BJ (cell line): ENCODE measurements at regions not wholly inside any gene's neighbourhood (a gene's known extent, or its start where the extent isn't known, plus 50 kb on each side); places are given as distances from the start of the nearest gene placed in this dataset.
"Not testable (repeated sequence)": the region's sequence is repeated elsewhere in the genome, so short reads cannot be mapped to it uniquely, and the experiment has no call there.

Experiments used
- CTCF ChIA-PET: fragments of 350-600 bp; formaldehyde crosslinking; extraction: SDS; loops from one replicate; lab custom pipeline; 2021; ENCODE audit warnings: antibody characterized with exemption, inconsistent platforms; lab: Yijun Ruan, JAX
- POLR2A ChIA-PET: fragments of 300-600 bp; sonication (Branson Sonifier 250); formaldehyde crosslinking; extraction: SDS; loops from one replicate; lab custom pipeline; 2021; ENCODE audit warnings: antibody characterized with exemption; lab: Charles Lee
- DNase-seq: peaks from one replicate; pipeline ENCODE4 v3.0.0-alpha.2; 2011; ENCODE audit warnings: low read depth
- H3K27me3 ChIP-seq: 2 replicates; pipeline ENCODE4 v1.6.0; 2011; ENCODE audit warnings: low read length; ENCODE audit not compliant: control insufficient read depth, insufficient read depth
- H3K36me3 ChIP-seq: 2 replicates; pipeline ENCODE4 v1.5.1; 2011; ENCODE audit warnings: low read length; ENCODE audit not compliant: control insufficient read depth, insufficient read depth
- H3K4me3 ChIP-seq: 2 replicates; pipeline ENCODE4 v1.5.1; 2011; ENCODE audit warnings: low read depth, mild to moderate bottlenecking, control low read depth, low read length
- TF ChIP-seq, protein P1 (sequence below): IDR thresholded peaks from 2 replicates; pipeline ENCODE4 v1.5.1; 2011; ENCODE audit warnings: low read depth, mild to moderate bottlenecking, control low read depth, inconsistent platforms, low read length, moderate library complexity; ENCODE audit not compliant: insufficient read depth

DNA sequence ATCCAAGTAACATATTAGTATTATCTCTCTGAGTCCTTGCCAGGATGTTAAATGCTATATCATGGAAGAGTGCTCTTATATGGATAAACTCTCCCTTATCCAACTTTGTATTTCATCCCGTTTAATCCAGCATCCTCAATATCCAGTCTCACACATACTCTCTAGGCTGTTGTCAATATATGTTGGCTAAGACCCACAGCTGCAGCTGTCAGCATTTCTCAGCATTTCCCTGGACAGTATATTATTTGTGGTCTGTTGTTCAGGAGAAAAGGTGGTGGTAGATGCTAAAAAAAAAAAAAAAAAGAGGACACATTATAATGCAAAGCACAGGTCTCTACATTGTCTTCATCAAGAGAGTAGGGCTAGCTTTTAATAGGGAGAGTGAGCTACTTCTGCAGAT, 1368.0 kb upstream of the ZEB2 start:
- no peak for DNase-seq
- Histone ChIP-seq H3K27me3 (no peaks in the 10 kb centered on the region), H3K4me3 (no peak overlapping the region), H3K36me3 (no peaks in the 10 kb centered on the region)
- ChIA-PET POLR2A (no interaction called here), CTCF (no interaction called here)
- TF ChIP-seq, protein P1, sequence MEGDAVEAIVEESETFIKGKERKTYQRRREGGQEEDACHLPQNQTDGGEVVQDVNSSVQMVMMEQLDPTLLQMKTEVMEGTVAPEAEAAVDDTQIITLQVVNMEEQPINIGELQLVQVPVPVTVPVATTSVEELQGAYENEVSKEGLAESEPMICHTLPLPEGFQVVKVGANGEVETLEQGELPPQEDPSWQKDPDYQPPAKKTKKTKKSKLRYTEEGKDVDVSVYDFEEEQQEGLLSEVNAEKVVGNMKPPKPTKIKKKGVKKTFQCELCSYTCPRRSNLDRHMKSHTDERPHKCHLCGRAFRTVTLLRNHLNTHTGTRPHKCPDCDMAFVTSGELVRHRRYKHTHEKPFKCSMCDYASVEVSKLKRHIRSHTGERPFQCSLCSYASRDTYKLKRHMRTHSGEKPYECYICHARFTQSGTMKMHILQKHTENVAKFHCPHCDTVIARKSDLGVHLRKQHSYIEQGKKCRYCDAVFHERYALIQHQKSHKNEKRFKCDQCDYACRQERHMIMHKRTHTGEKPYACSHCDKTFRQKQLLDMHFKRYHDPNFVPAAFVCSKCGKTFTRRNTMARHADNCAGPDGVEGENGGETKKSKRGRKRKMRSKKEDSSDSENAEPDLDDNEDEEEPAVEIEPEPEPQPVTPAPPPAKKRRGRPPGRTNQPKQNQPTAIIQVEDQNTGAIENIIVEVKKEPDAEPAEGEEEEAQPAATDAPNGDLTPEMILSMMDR: no peak

DNA sequence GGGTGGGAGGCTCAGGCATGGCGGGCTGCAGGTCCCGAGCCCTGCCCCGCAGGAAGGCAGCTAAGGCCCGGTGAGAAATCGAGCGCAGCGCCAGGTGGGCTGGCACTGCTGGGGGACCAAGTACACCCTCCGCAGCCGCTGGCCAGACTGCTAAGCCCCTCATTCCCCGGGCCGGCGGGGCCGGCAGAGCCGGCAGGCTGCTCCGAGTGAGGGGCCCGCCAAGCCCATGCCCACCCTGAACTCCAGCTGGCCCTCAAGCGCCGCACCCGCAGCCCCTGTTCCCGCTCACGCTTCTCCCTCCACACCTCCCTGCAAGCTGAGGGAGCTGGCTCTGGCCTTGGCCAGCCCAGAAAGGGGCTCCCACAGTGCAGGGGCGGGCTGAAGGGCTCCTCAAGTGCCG, 1361.1 kb upstream of the ZEB2 start:
- H3K36me3 ChIP-seq, H3K4me3 ChIP-seq, H3K27me3 ChIP-seq, POLR2A ChIA-PET, CTCF ChIA-PET, DNase-seq: not testable (repeated sequence)

DNA sequence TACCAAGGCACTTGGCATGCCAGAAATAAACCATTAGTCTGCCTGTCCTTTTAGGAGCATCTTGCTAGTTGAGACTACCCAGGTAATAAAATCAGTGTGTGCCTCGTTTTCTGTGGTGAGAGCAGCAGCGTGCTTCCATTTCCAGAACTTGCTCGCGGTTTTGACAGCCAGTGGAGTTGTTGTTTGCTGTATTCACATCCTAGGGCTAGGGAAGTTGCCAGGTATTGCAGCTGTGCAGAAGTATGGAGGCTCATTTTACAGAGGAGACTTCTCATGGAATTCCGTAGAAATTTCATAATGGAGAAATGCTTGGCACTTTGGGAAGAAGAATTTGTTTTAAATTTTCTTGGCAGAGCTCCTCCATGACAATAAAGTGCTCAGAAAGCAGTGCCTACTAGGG, 1355.1 kb upstream of the ZEB2 start:
- ChIA-PET CTCF (no interaction called here), POLR2A (interaction anchor here (0.6 kb wide), 1 partner anchor 755 kb away, joined by 5 read pairs; no protein-coding TSS in a partner anchor)
- TF ChIP-seq, protein P1: no peak
- Histone ChIP-seq H3K4me3 (no peak overlapping the region), H3K36me3 (no peaks in the 10 kb centered on the region), H3K27me3 (peaks cover 2% of the 10 kb centered on the region; the same call in 1 of the 2 replicates)
- DNase-seq: no peak

DNA sequence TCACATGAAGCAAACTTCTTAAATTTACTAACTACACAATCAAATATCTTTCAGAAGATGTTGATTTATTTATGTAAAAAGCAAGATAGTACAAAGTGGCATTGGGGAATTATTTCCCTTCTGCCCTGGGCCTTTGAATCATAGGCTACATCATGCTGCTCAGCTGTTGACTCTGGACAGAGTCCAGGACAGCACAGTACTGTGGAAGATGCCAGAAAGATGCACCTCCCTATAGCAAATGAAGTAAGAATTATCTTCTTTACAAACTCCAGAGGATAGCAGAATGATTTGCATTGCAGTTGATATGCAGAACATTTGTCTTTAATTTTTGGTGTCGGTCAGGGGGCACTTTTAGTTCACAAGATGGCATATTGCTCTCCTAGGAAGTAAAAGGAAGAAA, 1354.5 kb upstream of the ZEB2 start:
- H3K27me3 ChIP-seq: peaks cover 2% of the 10 kb centered on the region; the same call in 1 of the 2 replicates
- no peak for DNase-seq
- TF ChIP-seq, protein P1: no peak
- H3K4me3 ChIP-seq: no peak overlapping the region
- no peaks in the 10 kb centered on the region for H3K36me3 ChIP-seq
- ChIA-PET CTCF (no interaction called here), POLR2A (no interaction called here)

DNA sequence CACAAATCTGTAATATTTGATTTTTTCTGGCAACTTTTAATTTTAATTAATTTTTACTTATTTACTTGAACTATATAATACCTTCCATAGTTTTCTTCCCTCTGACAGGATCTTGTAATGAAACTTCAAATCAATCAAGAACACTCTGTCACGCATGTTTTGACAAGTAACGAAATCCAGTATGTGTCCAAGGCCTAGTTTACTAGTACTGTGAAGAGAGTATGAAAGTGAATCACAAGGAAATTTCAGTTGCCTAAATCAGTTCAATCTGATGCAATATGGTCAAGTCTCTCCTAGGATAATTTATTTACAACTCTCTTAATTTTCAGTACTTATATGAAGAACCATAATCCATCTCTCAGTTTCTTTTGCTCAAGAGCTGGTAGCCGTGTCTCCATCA, 1344.6 kb upstream of the ZEB2 start:
- H3K27me3 ChIP-seq: no peaks in the 10 kb centered on the region
- no peak overlapping the region for H3K4me3 ChIP-seq
- CTCF ChIA-PET: no interaction called here
- POLR2A ChIA-PET: no interaction called here
- no peak for DNase-seq
- H3K36me3 ChIP-seq: no peaks in the 10 kb centered on the region
- TF ChIP-seq, protein P1: no peak

DNA sequence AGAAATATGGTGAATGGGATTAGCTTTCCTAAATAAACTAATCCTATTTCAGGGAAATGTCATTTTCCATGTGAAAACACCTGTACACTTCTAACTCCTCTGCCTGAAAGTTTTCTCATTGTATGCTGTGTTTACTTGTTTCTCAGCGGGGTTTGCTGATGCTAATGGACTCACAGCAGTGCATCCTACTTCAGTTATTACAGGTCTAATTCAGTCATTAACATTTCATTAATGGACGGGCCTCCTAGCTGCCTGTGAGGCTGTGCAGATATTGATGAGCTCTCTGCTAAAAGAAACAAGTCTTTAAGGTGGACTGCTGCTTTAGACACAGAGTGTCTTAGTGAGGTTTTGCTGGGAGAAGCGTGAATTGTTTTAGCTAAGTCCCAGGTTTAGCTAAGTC, 1342.0 kb upstream of the ZEB2 start:
- TF ChIP-seq, protein P1: no peak
- ChIA-PET POLR2A (no interaction called here), CTCF (interaction anchor here (1.3 to 1.8 kb wide), 2 partner anchors 9 to 11 kb away, joined by 4 read pairs; no protein-coding TSS in a partner anchor)
- no peak for DNase-seq
- Histone ChIP-seq H3K36me3 (no peaks in the 10 kb centered on the region), H3K4me3 (no peak overlapping the region), H3K27me3 (no peaks in the 10 kb centered on the region)
